ENCODE measurements at regions not wholly inside any gene's neighbourhood (a gene's known extent, or its start where the extent isn't known, plus 50 kb on each side); places are given as distances from the start of the nearest gene placed in this dataset.
"Not testable (repeated sequence)": the region's sequence is repeated elsewhere in the genome, so short reads cannot be mapped to it uniquely, and the experiment has no call there.

- not testable (repeated sequence) for DNase-seq
Observed at GRCh38 chr1:223952801-223953200, 107.1 kb upstream of the TP53BP2 start.

GRCh38 chr1:223951551-223951950 is 105.8 kb upstream of the TP53BP2 start:
- not testable (repeated sequence) for DNase-seq

GRCh38 chr1:223949944-223950343 is 104.2 kb upstream of the TP53BP2 start:
- DNase-seq, result not testable (repeated sequence)

- DNase-seq, result not testable (repeated sequence)
Observed at GRCh38 chr1:223948041-223948440, 102.3 kb upstream of the TP53BP2 start.

- DNase-seq, result not testable (repeated sequence)
Observed at GRCh38 chr1:223936592-223936991, 90.8 kb upstream of the TP53BP2 start.

- not testable (repeated sequence) for DNase-seq
Observed at GRCh38 chr1:223931476-223931875, 85.7 kb upstream of the TP53BP2 start.

GRCh38 chr1:223920805-223921204 is 75.1 kb upstream of the TP53BP2 start:
- not testable (repeated sequence) for DNase-seq

GRCh38 chr1:223915476-223915875 is 69.7 kb upstream of the TP53BP2 start:
- DNase-seq, result not testable (repeated sequence)

GRCh38 chr1:223913715-223914114 is 68.0 kb upstream of the TP53BP2 start:
- DNase-seq, result not testable (repeated sequence)

GRCh38 chr1:223907943-223908587 is 62.3 kb upstream of the TP53BP2 start:
- not testable (repeated sequence) for DNase-seq

GRCh38 chr1:223903221-223903620 is 57.5 kb upstream of the TP53BP2 start:
- not testable (repeated sequence) for DNase-seq

GRCh38 chr1:223899775-223900174 is 54.0 kb upstream of the TP53BP2 start:
- DNase-seq, result not testable (repeated sequence)

- DNase-seq, result not testable (repeated sequence)
Observed at GRCh38 chr1:223897097-223897496, 51.4 kb upstream of the TP53BP2 start.

- DNase-seq, result not testable (repeated sequence)
Observed at GRCh38 chr1:223895950-223896349, 50.2 kb upstream of the TP53BP2 start.
